HEK293T (cell line): ENCODE measurements at regions not wholly inside any gene's neighbourhood (a gene's known extent, or its start where the extent isn't known, plus 50 kb on each side); places are given as distances from the start of the nearest gene placed in this dataset.

ENCODE experiments used
- CTCF ChIA-PET: fragments of 350-600 bp; formaldehyde crosslinking; extraction: SDS; loops from one replicate; lab custom pipeline; 2021; ENCODE audit warnings: antibody characterized with exemption, inconsistent platforms; lab: Yijun Ruan, JAX
- POLR2A ChIA-PET: fragments of 350-600 bp; formaldehyde crosslinking; extraction: SDS; loops from one replicate; lab custom pipeline; 2020; ENCODE audit warnings: antibody characterized with exemption, inconsistent platforms; lab: Yijun Ruan, JAX
- DNase-seq: peaks from one replicate; pipeline ENCODE4 v3.0.0; 2012; ENCODE audit warnings: mixed read lengths; ENCODE audit errors: extremely low spot score
- ARNT ChIP-seq: fragments of 450-650 bp; IDR thresholded peaks from 2 replicates; pipeline ENCODE4 v1.6.1; 2017; ENCODE audit warnings: mild to moderate bottlenecking
- BHLHE40 ChIP-seq: fragments of 450-650 bp; IDR thresholded peaks from 2 replicates; pipeline ENCODE4 v1.6.1; 2016; ENCODE audit warnings: mild to moderate bottlenecking, moderate library complexity, borderline replicate concordance
- CTBP1 ChIP-seq: fragments of 450-650 bp; IDR thresholded peaks from 2 replicates; pipeline ENCODE4 v1.6.1; 2016; ENCODE audit warnings: borderline replicate concordance
- ELF4 ChIP-seq: fragments of 450-650 bp; IDR thresholded peaks from 2 replicates; pipeline ENCODE4 v1.6.1; 2017; ENCODE audit warnings: antibody characterized with exemption
- FOXA1 ChIP-seq: fragments of 450-650 bp; IDR thresholded peaks from 2 replicates; pipeline ENCODE4 v1.6.1; 2016; ENCODE audit warnings: mild to moderate bottlenecking
- FOXK2 ChIP-seq: fragments of 450-650 bp; IDR thresholded peaks from 2 replicates; pipeline ENCODE4 v1.6.1; 2016; ENCODE audit warnings: mild to moderate bottlenecking
- FOXM1 ChIP-seq: fragments of 450-650 bp; IDR thresholded peaks from 2 replicates; pipeline ENCODE4 v1.6.1; 2017; ENCODE audit warnings: mild to moderate bottlenecking, borderline replicate concordance
- HDGF ChIP-seq: fragments of 450-650 bp; IDR thresholded peaks from 2 replicates; pipeline ENCODE4 v1.6.1; 2017; ENCODE audit warnings: antibody characterized with exemption, borderline replicate concordance
- L3MBTL2 ChIP-seq: fragments of 450-650 bp; conservative IDR thresholded peaks from 2 replicates; pipeline ENCODE4 v1.6.1; 2016; ENCODE audit warnings: mild to moderate bottlenecking
- LEF1 ChIP-seq: fragments of 450-650 bp; IDR thresholded peaks from 2 replicates; pipeline ENCODE4 v1.6.1; 2017; ENCODE audit warnings: mild to moderate bottlenecking, borderline replicate concordance
- NFRKB ChIP-seq: fragments of 450-650 bp; IDR thresholded peaks from 2 replicates; pipeline ENCODE4 v1.6.1; 2016; ENCODE audit warnings: mild to moderate bottlenecking, moderate library complexity
- SP1 ChIP-seq: fragments of 450-650 bp; IDR thresholded peaks from 2 replicates; pipeline ENCODE4 v1.6.1; 2017
- SUZ12 ChIP-seq: fragments of 450-650 bp; IDR thresholded peaks from 2 replicates; pipeline ENCODE4 v1.6.1; 2016; ENCODE audit warnings: mild to moderate bottlenecking
- TARDBP ChIP-seq: fragments of 450-650 bp; IDR thresholded peaks from 2 replicates; pipeline ENCODE4 v1.6.1; 2016
- ZNF384 ChIP-seq: fragments of 450-650 bp; IDR thresholded peaks from 2 replicates; pipeline ENCODE4 v1.6.1; 2016
- TF ChIP-seq, protein P1 (sequence below): fragments of 450-650 bp; IDR thresholded peaks from 2 replicates; pipeline ENCODE4 v1.6.1; 2016

- DNase-seq, result no peak
- no peak for TF ChIP-seq LEF1
- no peak for TF ChIP-seq NFRKB
- no peak for TF ChIP-seq TARDBP
- TF ChIP-seq SUZ12, result no peak
- TF ChIP-seq FOXK2, result no peak
- TF ChIP-seq SP1, result no peak
- no peak for TF ChIP-seq BHLHE40
- no peak for TF ChIP-seq FOXA1
- no peak for TF ChIP-seq FOXM1
- no peak for TF ChIP-seq ZNF384
- no peak for TF ChIP-seq HDGF
- TF ChIP-seq, protein P1, sequence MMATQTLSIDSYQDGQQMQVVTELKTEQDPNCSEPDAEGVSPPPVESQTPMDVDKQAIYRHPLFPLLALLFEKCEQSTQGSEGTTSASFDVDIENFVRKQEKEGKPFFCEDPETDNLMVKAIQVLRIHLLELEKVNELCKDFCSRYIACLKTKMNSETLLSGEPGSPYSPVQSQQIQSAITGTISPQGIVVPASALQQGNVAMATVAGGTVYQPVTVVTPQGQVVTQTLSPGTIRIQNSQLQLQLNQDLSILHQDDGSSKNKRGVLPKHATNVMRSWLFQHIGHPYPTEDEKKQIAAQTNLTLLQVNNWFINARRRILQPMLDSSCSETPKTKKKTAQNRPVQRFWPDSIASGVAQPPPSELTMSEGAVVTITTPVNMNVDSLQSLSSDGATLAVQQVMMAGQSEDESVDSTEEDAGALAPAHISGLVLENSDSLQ, result no peak
- TF ChIP-seq ELF4, result no peak
- no peak for TF ChIP-seq ARNT
- no peak for TF ChIP-seq CTBP1
- TF ChIP-seq L3MBTL2, result no peak
- ChIA-PET CTCF (no interaction called here), POLR2A (no interaction called here)
Observed at GRCh38 chr3:191148131-191148530, 50.9 kb upstream of the OSTN start.

DNA sequence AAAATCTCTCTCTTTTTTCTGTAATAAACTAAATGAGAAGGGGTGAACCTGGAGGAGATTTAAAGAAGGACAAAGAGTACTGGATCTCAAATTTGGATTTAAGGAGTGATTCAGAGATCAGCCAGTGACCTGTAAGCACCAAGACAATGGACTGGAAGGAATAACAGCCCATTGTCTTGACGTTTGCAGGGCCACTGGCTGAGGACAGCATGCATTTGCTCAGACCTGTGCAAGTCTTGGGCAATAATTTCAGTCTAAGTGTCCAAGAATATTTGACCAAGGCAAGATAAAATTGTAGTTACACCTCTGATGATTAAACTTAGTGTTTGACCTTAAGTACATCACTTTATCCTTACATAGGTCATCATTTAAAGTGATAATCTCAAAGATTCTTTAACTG, 55.8 kb upstream of the OSTN start:
- DNase-seq, result no peak
- POLR2A ChIA-PET, result no interaction called here
- CTCF ChIA-PET, result no interaction called here

DNA sequence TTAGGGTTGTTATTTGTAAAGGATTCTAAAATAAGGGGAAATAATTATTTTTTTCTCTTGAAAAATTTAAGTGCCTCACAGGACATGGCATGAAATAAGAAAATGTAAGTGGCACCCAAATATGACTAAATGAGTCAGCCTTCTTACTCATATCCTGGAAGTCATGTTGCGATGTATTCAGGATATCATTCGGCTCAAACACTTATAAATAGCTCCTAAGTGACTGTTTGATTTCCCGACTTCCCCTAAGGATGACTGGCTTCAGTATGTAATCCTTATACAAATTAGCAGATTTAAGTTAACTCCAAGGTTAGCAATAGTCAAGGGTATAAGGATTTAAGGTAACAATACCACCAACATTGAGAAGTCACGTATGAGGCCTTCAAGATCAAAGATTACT, 57.3 kb upstream of the OSTN start:
- no peak for DNase-seq
- ChIA-PET CTCF (no interaction called here), POLR2A (no interaction called here)
- TF ChIP-seq L3MBTL2 (no peak), BHLHE40 (no peak), ZNF384 (no peak), FOXK2 (no peak), FOXM1 (no peak), ELF4 (no peak), NFRKB (no peak), HDGF (no peak)

More for the DNA sequence above, 55.8 kb upstream of the OSTN start:
- TF ChIP-seq ZNF384 (no peak), FOXA1 (no peak), CTBP1 (no peak), HDGF (no peak), FOXM1 (no peak), BHLHE40 (no peak), L3MBTL2 (no peak), SP1 (no peak), LEF1 (no peak), FOXK2 (no peak), TARDBP (no peak), ELF4 (no peak), NFRKB (no peak), SUZ12 (no peak), ARNT (no peak)
- TF ChIP-seq, protein P1, result no peak

DNA sequence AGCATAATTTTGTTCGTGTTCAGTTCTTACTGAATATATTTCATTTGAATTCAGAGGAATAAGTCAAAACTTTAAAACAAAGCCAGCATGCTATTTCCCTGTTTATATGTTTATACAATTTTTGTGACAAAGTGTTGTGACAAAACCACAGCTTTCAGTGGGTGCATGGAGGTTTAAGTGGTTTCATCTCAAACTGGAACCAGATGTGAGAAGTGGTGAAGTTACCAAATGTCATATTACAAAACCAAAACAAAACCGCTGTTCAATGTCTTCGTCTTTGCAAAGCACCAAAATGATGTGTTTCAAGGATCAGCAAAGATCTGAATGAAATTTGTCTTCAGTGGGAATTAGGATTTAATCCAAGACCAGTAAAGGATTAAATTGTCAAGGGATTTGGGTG, 59.3 kb upstream of the OSTN start:
- DNase-seq, result no peak
- CTCF ChIA-PET, result no interaction called here
- TF ChIP-seq BHLHE40, result no peak
- no peak for TF ChIP-seq ELF4
- no peak for TF ChIP-seq SUZ12
- no peak for TF ChIP-seq HDGF
- TF ChIP-seq SP1, result no peak
- TF ChIP-seq LEF1, result no peak
- TF ChIP-seq FOXK2, result no peak
- TF ChIP-seq, protein P1, result no peak
- no peak for TF ChIP-seq L3MBTL2
- TF ChIP-seq ZNF384, result no peak
- no peak for TF ChIP-seq CTBP1
- TF ChIP-seq NFRKB, result no peak
- TF ChIP-seq FOXA1, result no peak
- no peak for TF ChIP-seq TARDBP
- TF ChIP-seq ARNT, result no peak
- no peak for TF ChIP-seq FOXM1
- POLR2A ChIA-PET, result no interaction called here

- CTCF ChIA-PET, result no interaction called here
- POLR2A ChIA-PET, result no interaction called here
- no peak for DNase-seq
- TF ChIP-seq, protein P1, result no peak
- TF ChIP-seq L3MBTL2, result no peak
- TF ChIP-seq ZNF384, result no peak
- no peak for TF ChIP-seq SP1
- no peak for TF ChIP-seq ELF4
- no peak for TF ChIP-seq FOXK2
- no peak for TF ChIP-seq NFRKB
- TF ChIP-seq SUZ12, result no peak
- TF ChIP-seq FOXA1, result no peak
- no peak for TF ChIP-seq CTBP1
- TF ChIP-seq LEF1, result no peak
- no peak for TF ChIP-seq ARNT
Observed at GRCh38 chr3:191138937-191139336, 60.1 kb upstream of the OSTN start.

DNA sequence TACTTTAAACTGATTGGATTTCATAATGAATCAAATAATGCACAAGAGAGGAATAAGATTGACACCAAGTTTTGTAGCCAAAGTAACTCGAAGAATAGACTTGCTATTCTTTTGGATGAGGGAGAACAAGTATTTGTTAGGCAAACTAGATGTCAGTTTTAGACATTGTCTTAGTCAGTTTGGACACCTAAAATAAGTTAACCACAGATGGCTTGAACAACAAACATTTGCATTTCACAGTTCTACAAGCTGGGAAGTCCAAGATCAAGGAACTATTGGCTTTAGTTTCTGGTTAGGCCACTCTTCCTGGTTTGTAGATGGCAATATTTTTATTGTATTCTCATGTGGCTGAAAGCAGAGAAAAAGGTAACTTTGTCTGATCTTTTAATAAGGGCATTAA, 61.3 kb upstream of the OSTN start:
- ChIA-PET CTCF (no interaction called here), POLR2A (no interaction called here)
- no peak for TF ChIP-seq FOXA1
- TF ChIP-seq FOXK2, result no peak
- TF ChIP-seq BHLHE40, result no peak
- no peak for TF ChIP-seq FOXM1
- TF ChIP-seq ELF4, result no peak
- TF ChIP-seq CTBP1, result no peak
- no peak for TF ChIP-seq LEF1
- TF ChIP-seq ARNT, result no peak
- DNase-seq, result no peak
